HG02884 (cell line): ENCODE measurements at regions not wholly inside any gene's neighbourhood (a gene's known extent, or its start where the extent isn't known, plus 50 kb on each side); places are given as distances from the start of the nearest gene placed in this dataset.
"Not testable (repeated sequence)": the region's sequence is repeated elsewhere in the genome, so short reads cannot be mapped to it uniquely, and the experiment has no call there.

ENCODE experiments used
- ATAC-seq: cut with Tn5 transposase; IDR thresholded peaks from one replicate; pipeline ENCODE4 v1.9.1; 2021; ENCODE audit warnings: mild to moderate bottlenecking, moderate library complexity; ENCODE audit not compliant: unreplicated experiment

DNA sequence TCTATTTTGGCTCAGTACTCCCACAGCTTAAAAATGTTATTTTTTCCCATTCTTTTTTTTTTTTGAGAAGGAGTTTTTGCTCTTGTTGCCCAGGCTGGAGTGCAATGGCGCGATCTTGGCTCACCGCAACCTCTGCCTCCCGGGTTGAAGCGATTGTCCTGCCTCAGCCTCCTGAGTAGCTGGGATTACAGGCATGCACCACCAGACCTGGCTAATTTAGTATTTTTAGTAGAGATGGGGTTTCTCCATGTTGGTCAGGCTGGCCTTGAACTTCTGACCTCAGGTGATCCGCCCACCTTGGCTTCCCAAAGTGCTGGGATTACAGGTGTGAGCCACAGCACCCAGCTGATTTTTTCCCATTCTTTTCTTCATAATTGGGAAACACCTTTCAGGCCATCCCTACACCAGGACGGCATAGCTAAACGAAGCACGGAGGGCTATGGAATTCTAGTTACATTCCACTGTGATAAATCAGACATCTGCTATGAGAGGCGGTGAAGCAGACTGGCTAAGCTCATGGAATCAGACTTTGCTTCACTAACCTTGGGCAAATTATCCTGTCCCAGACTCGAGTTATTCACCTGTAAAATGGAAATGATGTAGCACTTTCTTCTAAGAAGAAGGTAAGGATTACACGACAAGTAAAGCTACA, 68.7 kb upstream of the ZFAND5 start:
- not testable (repeated sequence) for ATAC-seq

GRCh38 chr9:72431036-72431435, 66.0 kb upstream of the ZFAND5 start:
- ATAC-seq: no peak

GRCh38 chr9:72428329-72428728, 63.3 kb upstream of the ZFAND5 start:
- ATAC-seq: no peak

GRCh38 chr9:72427801-72428200, 62.8 kb upstream of the ZFAND5 start:
- ATAC-seq: no peak

DNA sequence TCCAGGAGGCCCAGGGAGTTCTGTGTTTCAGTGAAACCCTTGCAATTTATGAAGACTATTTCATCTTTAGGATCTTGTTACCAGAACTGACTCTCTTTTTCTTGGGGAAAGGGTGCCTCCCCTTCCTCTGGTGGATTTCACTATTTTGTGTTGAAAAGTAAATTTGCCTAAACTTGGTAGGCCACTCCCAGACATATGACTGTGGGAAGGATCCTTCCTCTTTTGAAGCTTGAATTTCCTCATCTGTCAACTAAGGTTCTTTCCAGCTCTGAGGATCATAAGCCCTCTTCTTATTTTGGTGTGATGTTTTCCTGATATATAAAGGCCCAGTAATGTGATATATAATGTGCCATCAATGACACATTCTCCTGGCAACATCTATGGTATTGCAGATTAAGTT, 59.1 kb upstream of the ZFAND5 start:
- no peak for ATAC-seq

GRCh38 chr9:72422214-72422613, 57.2 kb upstream of the ZFAND5 start:
- no peak for ATAC-seq

DNA sequence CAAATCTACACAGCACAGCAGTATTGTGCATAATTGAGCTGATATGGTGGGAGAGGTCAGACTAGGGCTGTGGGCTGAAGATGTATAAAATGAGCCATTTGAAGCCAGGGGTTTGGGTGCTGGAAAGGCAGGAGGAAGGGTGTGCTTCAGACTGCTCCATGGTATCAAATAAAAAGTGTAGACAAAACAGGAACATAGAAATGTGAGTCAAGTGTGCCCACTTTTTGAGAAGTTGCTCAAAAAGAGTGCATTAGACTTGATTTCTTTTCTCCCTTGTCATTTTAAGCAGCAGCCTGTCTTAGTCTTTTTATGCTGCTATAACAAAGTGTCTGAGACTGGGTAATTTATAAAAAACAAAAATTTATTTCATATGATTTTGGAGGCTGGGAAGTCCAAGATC, 55.8 kb upstream of the ZFAND5 start:
- no peak for ATAC-seq

- no peak for ATAC-seq
Measured at GRCh38 chr9:72415948-72416347, 50.9 kb upstream of the ZFAND5 start.

- ATAC-seq: peak; percentile 94
Measured at GRCh38 chr9:72415163-72415562, 50.2 kb upstream of the ZFAND5 start.
